Activated T-cell treated with anti-CD3 and anti-CD28 coated beads, Interleukin-2, amount 50 U/mL, for 48 hours (primary cell): ENCODE measurements at regions not wholly inside any gene's neighbourhood (a gene's known extent, or its start where the extent isn't known, plus 50 kb on each side); places are given as distances from the start of the nearest gene placed in this dataset.

Source experiments
- DNase-seq, 2 experiments: peaks; one replicate each; pipeline ENCODE4 v3.0.0-alpha.2; 2020

DNA sequence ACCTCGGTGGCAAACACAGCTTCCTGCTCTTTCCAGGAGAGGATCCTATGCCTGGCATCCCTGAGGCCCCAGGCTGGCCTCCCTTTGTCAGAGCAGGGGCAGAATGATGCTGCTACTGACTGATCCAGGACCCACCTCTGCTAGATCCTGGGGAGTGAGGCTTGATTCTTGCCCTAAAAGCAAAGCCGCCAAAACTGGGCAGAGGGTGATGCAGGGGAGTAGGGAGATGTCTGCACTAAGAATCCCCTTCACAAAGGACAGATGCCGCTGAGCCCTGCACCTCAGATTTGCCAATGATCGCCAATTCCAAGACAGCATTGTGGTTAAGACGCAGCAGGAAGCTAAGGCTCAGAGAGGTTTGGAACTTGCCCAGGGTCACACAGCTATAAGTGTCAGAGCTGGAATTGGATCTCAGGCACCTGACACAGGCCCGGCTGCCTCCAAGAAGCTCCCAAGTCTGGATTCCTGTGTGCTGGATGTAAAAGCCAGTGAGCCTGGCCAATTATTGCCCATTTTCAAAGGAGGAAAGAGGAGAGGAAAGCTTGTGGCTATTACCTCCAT, 60.7 kb upstream of the TNRC6C start:
- no peak for DNase-seq

GRCh38 chr17:77898521-77899434, 59.7 kb upstream of the TNRC6C start:
- DNase-seq, result no peak

DNA sequence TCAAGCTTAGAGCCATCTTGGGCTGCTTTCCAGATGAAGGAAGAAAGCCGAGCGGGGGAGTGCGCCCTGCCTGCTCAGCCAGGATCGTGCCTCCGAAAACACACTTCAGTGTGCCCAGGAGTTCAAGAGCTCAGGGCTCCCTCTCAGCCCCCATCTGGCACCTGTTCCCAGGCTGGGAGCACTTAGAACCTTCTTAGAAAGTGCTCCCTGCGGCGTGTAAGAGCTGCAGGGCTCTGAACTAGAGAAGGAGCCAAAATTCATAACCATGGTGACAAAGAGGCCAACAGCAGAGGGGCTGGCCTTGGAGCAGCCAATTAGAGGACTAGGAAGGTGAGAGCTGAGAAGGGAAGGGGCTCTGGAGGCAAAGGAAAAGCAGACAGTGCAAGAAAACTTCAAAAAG, 59.0 kb upstream of the TNRC6C start:
- DNase-seq, result no peak

DNA sequence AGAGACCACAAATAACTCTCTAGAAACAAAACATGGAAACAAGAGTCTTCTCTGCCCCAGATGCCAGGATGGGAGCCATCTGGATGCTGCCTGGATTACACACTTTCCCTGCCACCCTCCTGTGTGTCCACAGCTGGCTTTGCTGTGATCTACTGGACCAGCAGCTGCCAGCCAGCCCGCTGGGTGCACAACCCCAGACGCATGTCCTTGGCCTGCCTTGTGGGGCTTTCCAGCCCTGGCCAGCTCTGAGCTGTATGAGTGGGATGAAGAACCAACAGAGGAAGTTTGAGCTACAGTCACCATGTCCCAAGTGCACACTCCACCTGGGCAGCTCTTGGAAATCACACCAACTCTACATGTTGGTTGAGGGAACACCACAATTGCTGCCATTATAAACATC, 57.0 kb upstream of the TNRC6C start:
- DNase-seq, result no peak

GRCh38 chr17:77905266-77905665, 53.2 kb upstream of the TNRC6C start:
- DNase-seq, result no peak

GRCh38 chr17:77905766-77906165, 52.7 kb upstream of the TNRC6C start:
- no peak for DNase-seq

GRCh38 chr17:77906377-77906871, 52.1 kb upstream of the TNRC6C start:
- DNase-seq, result no peak

- DNase-seq, result no peak
These were observed 50.7 kb upstream of the TNRC6C start for GRCh38 chr17:77907497-77908461.

DNA sequence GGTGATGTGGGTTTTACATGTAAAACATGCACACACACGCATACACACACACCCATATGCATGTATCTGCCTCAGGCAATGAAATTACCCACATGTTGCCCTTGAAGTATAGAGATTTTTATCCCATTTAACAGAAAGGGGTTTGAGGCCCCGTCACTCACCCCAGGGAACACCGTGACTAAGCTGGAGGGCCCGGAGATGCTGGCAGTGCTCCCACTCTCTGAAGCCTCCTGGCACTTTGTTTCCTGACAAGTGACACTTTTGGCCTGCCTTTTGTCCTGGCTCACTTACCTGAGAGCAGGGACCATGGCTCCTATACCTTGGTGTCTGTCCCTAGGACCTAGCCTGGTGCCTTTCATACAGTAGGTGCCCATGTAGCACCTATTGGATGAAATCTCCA, 50.0 kb upstream of the TNRC6C start:
- no peak for DNase-seq
